Testis (tissue), 2 donors: ENCODE measurements at regions not wholly inside any gene's neighbourhood (a gene's known extent, or its start where the extent isn't known, plus 50 kb on each side); places are given as distances from the start of the nearest gene placed in this dataset.

Experiments
- CTCF ChIP-seq, 3 experiments: fragments of 450-650 bp in 2 of 3; fragments of 200-600 bp in 1 of 3; sonication (generic) in 1 of 3; IDR thresholded peaks; one replicate each; pipeline ENCODE4 v1.5.1; 2016 to 2019; ENCODE audit warnings: antibody characterized with exemption in 3 of 3, mild to moderate bottlenecking in 2 of 3, moderate library complexity in 1 of 3
- POLR2A ChIP-seq: fragments of 450-650 bp; IDR thresholded peaks from one replicate; pipeline ENCODE4 v1.6.1; 2017; ENCODE audit warnings: antibody characterized with exemption, mild to moderate bottlenecking, moderate library complexity

GRCh38 chr13:33466262-33466661 is 180.7 kb upstream of the STARD13 start:
- TF ChIP-seq CTCF (IDR thresholded peaks at IDR 0.05): no peak
- TF ChIP-seq POLR2A: no peak
